ENCODE measurements at regions not wholly inside any gene's neighbourhood (a gene's known extent, or its start where the extent isn't known, plus 50 kb on each side); places are given as distances from the start of the nearest gene placed in this dataset.
"Not testable (repeated sequence)": the region's sequence is repeated elsewhere in the genome, so short reads cannot be mapped to it uniquely, and the experiment has no call there.

DNA sequence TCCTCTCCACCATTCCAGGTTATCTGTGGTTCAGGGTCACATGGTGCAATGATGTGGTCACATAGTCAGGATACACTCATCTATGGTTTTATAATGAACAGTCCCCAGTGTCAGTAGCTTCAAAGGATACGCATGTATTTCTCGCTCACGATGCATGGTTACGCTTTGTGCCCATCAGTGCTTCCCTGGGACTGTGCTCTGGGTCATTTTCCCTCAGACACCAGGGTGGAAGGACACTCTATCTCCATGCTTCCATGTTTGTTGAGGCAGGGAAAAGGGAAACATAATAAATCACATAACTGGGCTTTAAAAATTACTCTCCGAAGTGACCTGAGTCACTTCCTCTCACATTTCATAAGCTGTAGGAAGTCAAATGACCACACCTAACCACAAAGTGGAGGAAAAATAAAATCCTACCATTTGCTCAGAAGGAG is 394.8 kb upstream of the NOX3 start:
- no peak for DNase-seq (ENCODE audit: low read depth)

DNA sequence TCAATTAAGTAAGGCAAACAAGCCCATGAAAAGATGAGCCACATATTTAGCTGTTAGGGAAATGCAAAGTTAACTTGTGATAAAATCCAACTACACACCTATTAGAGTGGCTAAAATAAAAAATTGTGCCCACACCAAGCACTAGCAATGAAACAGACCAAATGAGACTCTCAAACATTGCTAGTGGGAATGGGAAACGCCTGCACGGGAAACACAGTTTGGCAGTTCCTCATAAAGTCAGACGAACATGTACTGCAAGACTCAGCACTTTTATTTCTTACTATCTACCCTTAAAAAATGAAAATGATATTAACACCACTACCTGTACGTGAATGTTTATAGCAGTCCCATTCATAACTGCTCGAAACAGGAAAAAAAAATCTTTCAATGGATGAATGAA is 392.1 kb upstream of the NOX3 start:
- DNase-seq (ENCODE audit: low read depth), result no peak

GRCh38 chr6:155837474-155837873 is 381.8 kb upstream of the NOX3 start:
- DNase-seq (ENCODE audit: low read depth), result no peak

GRCh38 chr6:155832596-155832995 is 377.0 kb upstream of the NOX3 start:
- DNase-seq (ENCODE audit: low read depth), result no peak

GRCh38 chr6:155830531-155830930 is 374.9 kb upstream of the NOX3 start:
- DNase-seq (ENCODE audit: low read depth), result no peak

GRCh38 chr6:155829646-155830045 is 374.0 kb upstream of the NOX3 start:
- DNase-seq (ENCODE audit: low read depth), result no peak

- DNase-seq (ENCODE audit: low read depth), result no peak
Observed at GRCh38 chr6:155828989-155829388, 373.4 kb upstream of the NOX3 start.

DNA sequence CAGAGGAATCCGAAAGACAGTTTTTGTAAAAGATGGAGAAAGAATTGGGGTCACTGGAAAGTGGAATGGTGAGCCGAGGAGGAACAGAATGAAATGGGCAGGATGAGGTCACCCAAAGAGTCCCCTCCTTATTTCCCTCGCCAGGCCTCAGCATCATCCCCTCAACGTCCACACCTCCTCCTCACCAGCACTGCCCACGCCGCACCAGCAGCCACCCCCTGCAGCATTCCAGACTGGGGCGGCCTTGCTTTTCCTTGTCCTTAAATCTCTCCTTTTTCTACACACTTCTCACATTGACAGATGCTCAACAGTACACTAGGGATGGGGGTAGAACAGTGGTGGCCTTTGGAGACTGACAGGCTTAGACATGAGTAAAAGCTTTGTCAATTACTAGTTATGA is 363.1 kb upstream of the NOX3 start:
- no peak for DNase-seq (ENCODE audit: low read depth)

- DNase-seq (ENCODE audit: low read depth), result no peak
Observed at GRCh38 chr6:155813548-155813947, 357.9 kb upstream of the NOX3 start.

DNA sequence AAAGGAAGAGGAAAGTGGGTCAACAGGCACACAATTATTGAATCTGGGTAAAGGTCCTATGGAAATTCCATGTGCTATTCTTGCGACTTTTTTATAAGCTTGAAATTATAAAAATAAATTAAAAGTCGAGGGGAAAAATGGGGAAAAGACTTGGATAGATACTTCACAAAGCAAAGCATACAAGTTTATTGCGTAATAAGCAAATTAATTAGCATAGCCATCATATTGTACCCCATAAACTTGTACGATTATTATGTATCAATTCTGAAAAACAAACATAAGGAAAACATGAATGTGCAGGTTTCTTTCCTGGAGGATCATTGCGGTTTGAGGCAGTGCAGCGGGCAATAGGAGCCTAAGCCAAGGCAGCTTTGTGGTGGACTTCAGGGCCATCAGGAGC is 351.6 kb upstream of the NOX3 start:
- no peak for DNase-seq (ENCODE audit: low read depth)

- DNase-seq (ENCODE audit: low read depth), result no peak
Observed at GRCh38 chr6:155801046-155801445, 345.4 kb upstream of the NOX3 start.

GRCh38 chr6:155798876-155799275 is 343.2 kb upstream of the NOX3 start:
- not testable (repeated sequence) for DNase-seq (ENCODE audit: low read depth)

- DNase-seq (ENCODE audit: low read depth), result no peak
Observed at GRCh38 chr6:155795173-155795796, 339.6 kb upstream of the NOX3 start.

DNA sequence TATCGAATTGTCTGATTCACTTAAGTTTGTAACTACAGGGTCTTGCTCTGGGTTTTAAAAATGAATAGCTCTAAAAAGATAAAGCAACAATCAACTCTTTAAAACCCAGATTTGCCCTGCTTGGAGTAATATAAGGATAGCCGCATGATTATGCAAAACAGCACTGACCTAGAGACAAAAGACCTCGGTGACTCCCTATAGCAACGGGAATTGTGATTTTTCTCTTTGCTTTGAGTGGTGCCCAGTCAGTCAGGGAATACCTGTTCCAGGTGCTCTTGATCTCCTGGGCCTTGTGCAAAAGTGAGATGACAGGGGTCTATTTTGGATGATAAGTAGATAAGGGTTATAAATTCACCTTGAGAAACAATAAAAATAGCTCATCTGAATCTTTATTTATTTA is 336.3 kb upstream of the NOX3 start:
- DNase-seq (ENCODE audit: low read depth), result no peak

DNA sequence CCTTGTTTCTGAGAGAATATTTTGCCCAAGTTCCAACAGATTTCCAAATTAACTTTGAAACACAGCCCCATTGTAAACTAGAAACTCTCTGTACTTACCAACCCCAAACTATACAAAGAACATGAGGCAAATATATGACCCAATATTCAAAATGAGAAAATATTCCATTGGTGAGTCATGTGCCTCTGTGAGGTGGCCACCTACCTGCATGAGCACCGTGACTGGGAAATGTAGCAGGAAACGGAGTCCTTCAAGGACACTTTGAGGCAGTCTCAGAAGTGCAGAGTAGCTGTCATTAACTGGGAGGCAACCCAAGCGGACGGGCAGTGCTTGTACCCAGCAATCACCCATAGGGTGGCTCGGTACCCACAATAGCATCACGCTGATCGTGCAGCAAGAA is 335.5 kb upstream of the NOX3 start:
- DNase-seq (ENCODE audit: low read depth), result no peak

GRCh38 chr6:155787168-155787567 is 331.5 kb upstream of the NOX3 start:
- no peak for DNase-seq (ENCODE audit: low read depth)

DNA sequence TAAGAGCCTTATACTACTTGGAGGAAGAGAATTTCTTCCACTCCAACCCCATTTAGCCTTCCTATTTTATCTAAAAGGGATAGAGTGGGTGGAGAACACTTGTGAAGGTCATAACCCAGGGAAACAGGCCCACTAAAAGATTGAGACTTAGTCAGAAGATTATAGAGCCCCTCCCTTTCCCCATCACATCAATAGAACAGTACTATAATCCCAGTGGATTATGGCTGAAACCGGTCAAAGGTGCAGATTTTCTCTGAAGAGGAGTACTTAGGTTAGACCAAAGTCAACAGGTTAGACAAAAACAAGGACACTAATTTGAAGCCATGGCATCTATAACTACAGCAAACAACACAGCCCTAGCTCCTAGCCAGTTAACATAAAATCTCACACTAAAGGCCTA is 330.9 kb upstream of the NOX3 start:
- no peak for DNase-seq (ENCODE audit: low read depth)

GRCh38 chr6:155782739-155783459 is 327.3 kb upstream of the NOX3 start:
- no peak for DNase-seq (ENCODE audit: low read depth)

DNA sequence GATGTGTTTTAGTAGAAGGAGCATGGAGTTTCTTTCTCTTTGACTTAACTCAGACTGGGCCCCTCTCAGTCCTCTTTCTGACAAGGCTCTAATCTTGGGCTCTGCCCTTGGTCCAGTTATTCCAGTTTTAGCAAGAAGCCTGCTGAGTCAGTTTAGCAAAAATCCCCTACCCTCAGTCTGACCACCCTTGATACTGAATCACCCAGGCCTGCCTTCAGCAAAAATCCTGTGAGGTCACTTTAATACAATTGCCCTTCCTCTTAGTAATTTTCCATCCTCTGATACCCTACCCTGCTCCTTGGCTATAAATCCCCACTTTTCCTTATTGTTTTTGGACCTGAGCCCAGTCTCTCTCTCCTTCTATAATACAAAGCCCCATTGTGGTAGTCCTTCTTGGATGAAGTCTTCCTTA is 326.7 kb upstream of the NOX3 start:
- DNase-seq (ENCODE audit: low read depth), result no peak

GRCh38 chr6:155779456-155779855 is 323.8 kb upstream of the NOX3 start:
- no peak for DNase-seq (ENCODE audit: low read depth)

GRCh38 chr6:155778336-155778735 is 322.7 kb upstream of the NOX3 start:
- DNase-seq (ENCODE audit: low read depth), result no peak

DNA sequence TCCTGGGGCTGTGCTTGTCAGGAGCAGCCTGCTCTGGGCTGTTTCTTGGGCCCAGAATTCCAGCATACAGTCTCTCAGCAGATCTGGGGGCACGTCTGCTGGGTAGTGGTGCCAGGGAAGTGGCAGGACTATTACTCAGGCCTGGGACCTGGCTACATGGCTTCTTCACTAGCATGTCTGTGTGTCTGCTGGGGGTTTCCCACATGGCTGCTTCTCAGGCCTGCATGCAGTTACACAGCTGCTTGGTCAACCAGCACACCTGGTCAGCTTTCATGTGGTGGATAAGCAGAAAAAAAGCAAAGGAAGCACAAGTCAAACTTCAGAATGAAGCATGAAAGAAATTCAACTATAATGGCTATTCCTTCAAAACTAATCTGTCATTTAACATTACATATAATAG is 316.2 kb upstream of the NOX3 start:
- no peak for DNase-seq (ENCODE audit: low read depth)

DNA sequence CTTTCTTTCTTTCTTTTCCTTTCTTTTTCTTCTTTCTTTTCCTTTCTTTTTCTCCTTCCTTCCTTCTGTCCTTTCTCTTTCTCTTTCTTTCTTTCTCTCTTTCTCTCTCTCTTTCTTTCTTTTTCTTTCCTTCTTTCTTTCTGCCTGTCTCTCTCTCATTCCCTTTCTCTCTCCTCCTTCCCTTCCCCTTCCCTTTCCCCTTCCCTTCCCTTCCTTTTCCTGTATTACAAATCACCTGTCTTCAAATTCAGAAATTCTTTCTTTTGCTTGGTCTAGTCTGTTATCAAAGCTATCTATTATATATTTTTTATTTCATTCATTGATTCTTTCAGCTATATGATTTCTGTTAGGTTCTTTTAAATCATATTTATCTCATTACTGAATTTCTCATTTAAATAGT is 315.2 kb upstream of the NOX3 start:
- DNase-seq (ENCODE audit: low read depth), result no peak

DNA sequence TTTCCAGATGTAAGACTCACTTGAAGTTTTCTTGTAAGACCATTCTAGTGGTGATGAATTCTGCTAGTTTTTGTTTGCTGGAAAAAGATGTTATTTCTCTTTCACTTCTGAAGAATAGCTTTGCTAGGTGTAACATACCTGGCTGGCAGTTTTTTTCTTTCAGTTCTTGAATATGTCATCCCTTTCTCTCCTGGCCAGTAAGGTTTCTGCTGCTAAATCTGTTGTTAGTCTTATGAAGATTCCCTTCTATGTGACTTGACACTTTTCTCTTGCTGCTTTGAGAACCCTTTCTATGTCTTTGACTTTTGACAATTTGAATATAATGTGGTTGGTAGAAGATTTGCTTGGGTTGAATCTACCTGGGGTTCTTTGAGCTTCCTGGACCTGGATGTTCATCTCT is 314.7 kb upstream of the NOX3 start:
- DNase-seq (ENCODE audit: low read depth), result no peak
